Epithelial cell of proximal tubule (primary cell): ENCODE measurements at regions not wholly inside any gene's neighbourhood (a gene's known extent, or its start where the extent isn't known, plus 50 kb on each side); places are given as distances from the start of the nearest gene placed in this dataset.

Experiments
- DNase-seq: peaks from one replicate; pipeline ENCODE4 v3.0.0-alpha.2; 2011; ENCODE audit warnings: low read depth
- H3K4me3 ChIP-seq: 2 replicates; pipeline ENCODE4 v1.5.1; 2011; ENCODE audit warnings: low read depth, mild to moderate bottlenecking, low read length
- CTCF ChIP-seq: conservative IDR thresholded peaks from 2 replicates; pipeline ENCODE4 v1.5.1; 2012; ENCODE audit warnings: low read depth, mild to moderate bottlenecking, low read length

DNA sequence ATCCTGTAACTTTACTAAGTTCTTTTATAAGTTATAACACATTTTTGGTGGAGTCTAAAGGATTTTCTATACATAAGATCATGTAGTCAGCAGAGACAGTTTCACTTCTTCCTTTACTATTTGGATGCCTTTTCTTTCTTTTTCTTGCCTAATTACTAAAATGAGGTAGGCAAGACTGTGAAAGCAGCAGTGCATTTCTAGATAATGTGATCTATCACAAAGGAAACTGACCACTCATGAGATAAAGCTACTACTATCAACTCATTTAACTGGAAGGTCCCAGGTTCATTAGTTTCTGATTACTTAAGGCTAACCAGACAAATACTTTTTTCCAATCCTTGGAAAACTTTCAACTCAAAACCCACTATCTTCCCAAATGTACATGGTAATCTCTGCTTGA, 196.2 kb upstream of the E2F8 start:
- no peak overlapping the region for H3K4me3 ChIP-seq
- TF ChIP-seq CTCF: no peak
- DNase-seq: no peak

DNA sequence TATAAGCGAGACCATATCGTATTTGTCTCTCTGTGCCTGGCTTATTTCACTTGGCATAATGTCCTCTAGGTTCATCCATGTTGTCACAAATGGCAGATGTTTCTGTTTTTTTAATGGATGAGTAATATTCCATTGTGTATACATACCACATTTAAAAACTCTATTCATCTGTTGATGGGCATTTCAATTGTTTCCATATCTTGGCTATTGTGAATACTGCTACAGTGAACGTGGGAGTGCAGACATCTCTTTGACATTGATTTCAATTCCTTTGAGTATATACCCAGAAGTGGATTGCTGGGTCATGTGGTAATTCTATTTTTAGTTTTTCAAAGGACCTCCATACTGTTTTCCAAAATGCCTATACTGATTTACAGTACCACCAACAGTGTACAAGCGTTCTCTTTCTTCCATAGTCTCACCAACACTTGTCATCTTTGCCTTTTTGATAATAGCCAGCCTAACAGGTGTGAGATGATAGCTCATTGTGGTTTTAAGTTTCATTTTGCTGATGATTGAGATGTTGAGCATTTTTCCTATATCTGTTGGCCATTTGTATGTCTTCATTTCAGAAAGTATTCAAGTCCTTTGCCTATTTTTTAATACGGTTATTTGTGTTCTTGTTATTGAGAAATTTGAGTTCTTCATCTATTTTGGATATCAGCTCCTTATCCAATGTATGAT, 194.7 kb upstream of the E2F8 start:
- TF ChIP-seq CTCF: no peak
- no peak for DNase-seq

GRCh38 chr11:19433791-19434190, 193.0 kb upstream of the E2F8 start:
- no peak for DNase-seq
- no peak overlapping the region for H3K4me3 ChIP-seq
- no peak for TF ChIP-seq CTCF

More for the DNA sequence above, 194.7 kb upstream of the E2F8 start:
- H3K4me3 ChIP-seq: no peak overlapping the region

DNA sequence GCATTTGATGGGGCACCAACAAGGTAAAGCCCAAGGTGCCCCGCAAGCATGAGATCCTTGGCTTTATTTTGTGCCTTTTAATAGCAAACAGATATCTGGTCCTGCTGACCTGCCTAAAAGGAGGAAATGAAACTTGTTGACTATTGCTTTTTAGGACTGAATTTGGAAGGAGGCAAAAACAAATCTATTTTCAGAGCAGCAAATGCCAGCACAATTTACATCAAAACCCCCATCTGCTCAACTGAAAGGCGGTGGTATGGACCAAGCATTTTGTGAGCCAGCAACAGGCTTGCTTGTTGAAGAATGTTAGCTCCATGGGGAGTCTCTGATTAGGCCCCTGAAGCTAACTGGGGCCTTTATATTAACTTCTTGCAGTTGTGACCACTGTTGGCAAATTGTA, 192.6 kb upstream of the E2F8 start:
- TF ChIP-seq CTCF: no peak
- no peak for DNase-seq
- no peak overlapping the region for H3K4me3 ChIP-seq

GRCh38 chr11:19432370-19433061, 191.8 kb upstream of the E2F8 start:
- DNase-seq: no peak
- no peak overlapping the region for H3K4me3 ChIP-seq
- TF ChIP-seq CTCF: no peak

- no peak for TF ChIP-seq CTCF
- no peak for DNase-seq
- H3K4me3 ChIP-seq: no peak overlapping the region
These were observed 190.1 kb upstream of the E2F8 start for GRCh38 chr11:19430754-19431398.
